ENCODE measurements at regions not wholly inside any gene's neighbourhood (a gene's known extent, or its start where the extent isn't known, plus 50 kb on each side); places are given as distances from the start of the nearest gene placed in this dataset.

GRCh38 chr5:104661256-104661655, 1098.7 kb upstream of the NUDT12 start:
- H3K27ac ChIP-seq (ENCODE audit: low read depth, low read length) = no peak overlapping the region
- ChIA-PET CTCF (no interaction called here), POLR2A (no interaction called here)

GRCh38 chr5:104659497-104659896, 1096.9 kb upstream of the NUDT12 start:
- Histone ChIP-seq H3K9me3 (ENCODE audit: control insufficient read depth, insufficient read depth, low read length) (no peaks in the 10 kb centered on the region), H3K27ac (ENCODE audit: low read depth, low read length) (no peak overlapping the region), H3K4me3 (ENCODE audit: low read depth, low read length) (no peak overlapping the region), H3K27me3 (ENCODE audit: control insufficient read depth, insufficient read depth, low read length) (no peaks in the 10 kb centered on the region)
- no peak for DNase-seq (ENCODE audit: low read depth, low spot score)
- TF ChIP-seq CTCF (IDR thresholded peaks at IDR 0.05; ENCODE audit: low read depth, low read length) = no peak
- ChIA-PET CTCF (no interaction called here), POLR2A (no interaction called here)

More at GRCh38 chr5:104661256-104661655, 1098.7 kb upstream of the NUDT12 start:
- H3K27me3 ChIP-seq (ENCODE audit: control insufficient read depth, insufficient read depth, low read length) = no peaks in the 10 kb centered on the region
- H3K9me3 ChIP-seq (ENCODE audit: control insufficient read depth, insufficient read depth, low read length) = no peaks in the 10 kb centered on the region
- no peak for TF ChIP-seq CTCF (IDR thresholded peaks at IDR 0.05; ENCODE audit: low read depth, low read length)
- DNase-seq (ENCODE audit: low read depth, low spot score) = no peak
- no peak overlapping the region for H3K4me3 ChIP-seq (ENCODE audit: low read depth, low read length)

- ChIA-PET CTCF (no interaction called here), POLR2A (no interaction called here)
- TF ChIP-seq CTCF (IDR thresholded peaks at IDR 0.05; ENCODE audit: low read depth, low read length) = no peak
These were observed 1089.8 kb upstream of the NUDT12 start for GRCh38 chr5:104652271-104652861.

GRCh38 chr5:104650313-104651055, 1087.9 kb upstream of the NUDT12 start:
- ChIA-PET POLR2A (no interaction called here), CTCF (no interaction called here)
- H3K27me3 ChIP-seq (ENCODE audit: control insufficient read depth, insufficient read depth, low read length) = no peaks in the 10 kb centered on the region
- no peak for TF ChIP-seq CTCF (IDR thresholded peaks at IDR 0.05; ENCODE audit: low read depth, low read length)
- H3K27ac ChIP-seq (ENCODE audit: low read depth, low read length) = no peak overlapping the region
- DNase-seq (ENCODE audit: low read depth, low spot score) = no peak
- no peaks in the 10 kb centered on the region for H3K9me3 ChIP-seq (ENCODE audit: control insufficient read depth, insufficient read depth, low read length)
- no peak overlapping the region for H3K4me3 ChIP-seq (ENCODE audit: low read depth, low read length)

More at GRCh38 chr5:104652271-104652861, 1089.8 kb upstream of the NUDT12 start:
- Histone ChIP-seq H3K9me3 (ENCODE audit: control insufficient read depth, insufficient read depth, low read length) (no peaks in the 10 kb centered on the region), H3K4me3 (ENCODE audit: low read depth, low read length) (no peak overlapping the region), H3K27me3 (ENCODE audit: control insufficient read depth, insufficient read depth, low read length) (no peaks in the 10 kb centered on the region), H3K27ac (ENCODE audit: low read depth, low read length) (no peak overlapping the region)
- DNase-seq (ENCODE audit: low read depth, low spot score) = no peak

- H3K27ac ChIP-seq (ENCODE audit: low read depth, low read length) = no peak overlapping the region
- TF ChIP-seq CTCF (IDR thresholded peaks at IDR 0.05; ENCODE audit: low read depth, low read length) = no peak
- H3K27me3 ChIP-seq (ENCODE audit: control insufficient read depth, insufficient read depth, low read length) = no peaks in the 10 kb centered on the region
- DNase-seq (ENCODE audit: low read depth, low spot score) = no peak
- POLR2A ChIA-PET = no interaction called here
- no peaks in the 10 kb centered on the region for H3K9me3 ChIP-seq (ENCODE audit: control insufficient read depth, insufficient read depth, low read length)
- H3K4me3 ChIP-seq (ENCODE audit: low read depth, low read length) = no peak overlapping the region
- CTCF ChIA-PET = no interaction called here
These were observed 1083.8 kb upstream of the NUDT12 start for GRCh38 chr5:104646416-104646815.
